Activated CD4-positive, alpha-beta T cell treated with anti-CD3 and anti-CD28 coated beads for 36 hours (primary cell): ENCODE measurements at regions not wholly inside any gene's neighbourhood (a gene's known extent, or its start where the extent isn't known, plus 50 kb on each side); places are given as distances from the start of the nearest gene placed in this dataset.

Experiments used
- ATAC-seq: fragments of 200-7000 bp; cut with Tn5 transposase; one replicate; pipeline ENCODE4 v1.10.0; 2021; ENCODE audit warnings: mild to moderate bottlenecking, moderate library complexity
- CTCF ChIA-PET: fragments of 350-600 bp; sonication (Branson Sonifier 250); formaldehyde crosslinking; loops from one replicate; lab custom pipeline; 2021; ENCODE audit warnings: antibody characterized with exemption; lab: Charles Lee
- POLR2A ChIA-PET: fragments of 350-600 bp; sonication (Branson Sonifier 250); formaldehyde crosslinking; loops from one replicate; lab custom pipeline; 2021; ENCODE audit warnings: antibody characterized with exemption, inconsistent platforms; lab: Charles Lee
- DNase-seq: peaks from one replicate; pipeline ENCODE4 v3.0.0-alpha.2; 2020
- H3K27ac Mint-ChIP-seq: one replicate; pipeline ENCODE4 v1.8.0; 2021; ENCODE audit warnings: mixed read lengths
- H3K27me3 Mint-ChIP-seq: one replicate; pipeline ENCODE4 v1.8.0; 2021; ENCODE audit warnings: mixed read lengths
- H3K36me3 Mint-ChIP-seq: one replicate; pipeline ENCODE4 v1.8.0; 2021; ENCODE audit warnings: low read depth, mixed read lengths
- H3K4me1 Mint-ChIP-seq: one replicate; pipeline ENCODE4 v1.8.0; 2021; ENCODE audit warnings: mixed read lengths
- H3K4me3 Mint-ChIP-seq: one replicate; pipeline ENCODE4 v1.8.0; 2021; ENCODE audit warnings: mild to moderate bottlenecking, moderate library complexity, mixed read lengths
- H3K9me3 Mint-ChIP-seq: one replicate; pipeline ENCODE4 v1.8.0; 2021; ENCODE audit warnings: low read depth, mixed read lengths
- intact Hi-C, 2 experiments: fragments of 100-400 bp; cut with DNase I in 1 of 2; cut with micrococcal nuclease in 1 of 2; formaldehyde crosslinking; loops; one replicate each; pipeline versions ENCODE4 v1.14.2 to v1.15.1; 2022 to 2024; cut with DNase I, micrococcal nuclease

- Mint-ChIP-seq H3K27me3 (peaks cover 23% of the 10 kb centered on the region), H3K9me3 (no peaks in the 10 kb centered on the region), H3K4me1 (no peaks in the 10 kb centered on the region), H3K27ac (no peak overlapping the region), H3K4me3 (no peak overlapping the region), H3K36me3 (no peaks in the 10 kb centered on the region)
- DNase-seq (no peak), ATAC-seq (no peak)
- CTCF ChIA-PET: interaction anchor here (1.1 to 2.2 kb wide), 4 partner anchors 8 to 822 kb away, joined by 3 to 8 read pairs (median 4); no protein-coding TSS in a partner anchor
- intact Hi-C loops: loop anchor here (1.0 to 10.0 kb wide), 5 partner anchors 83 to 821 kb away; no protein-coding TSS in a partner anchor
- POLR2A ChIA-PET: no interaction called here
Observed at GRCh38 chr9:126229501-126229900, 97.1 kb upstream of the MVB12B start.

GRCh38 chr9:126230692-126231091, 95.9 kb upstream of the MVB12B start:
- DNase-seq: no peak
- intact Hi-C loops: no loop called here
- no peaks in the 10 kb centered on the region for H3K9me3 Mint-ChIP-seq
- H3K4me1 Mint-ChIP-seq: no peaks in the 10 kb centered on the region
- no peak overlapping the region for H3K4me3 Mint-ChIP-seq
- H3K27me3 Mint-ChIP-seq: peaks cover 18% of the 10 kb centered on the region
- ChIA-PET POLR2A (no interaction called here), CTCF (interaction anchor here (1.3 kb wide), 1 partner anchor 670 kb away, joined by 3 read pairs; no protein-coding TSS in a partner anchor)
- ATAC-seq: no peak
- H3K36me3 Mint-ChIP-seq: no peaks in the 10 kb centered on the region
- no peak overlapping the region for H3K27ac Mint-ChIP-seq

- ChIA-PET POLR2A (no interaction called here), CTCF (interaction anchor here (0.7 to 1.0 kb wide), 3 partner anchors 166 to 825 kb away, joined by 3 read pairs; no protein-coding TSS in a partner anchor)
- H3K9me3 Mint-ChIP-seq: no peaks in the 10 kb centered on the region
- H3K27me3 Mint-ChIP-seq: peaks cover 8% of the 10 kb centered on the region
- intact Hi-C loops: no loop called here
- H3K27ac Mint-ChIP-seq: no peak overlapping the region
- no peak overlapping the region for H3K4me3 Mint-ChIP-seq
- no peaks in the 10 kb centered on the region for H3K36me3 Mint-ChIP-seq
- H3K4me1 Mint-ChIP-seq: no peaks in the 10 kb centered on the region
- no peak for DNase-seq
- no peak for ATAC-seq
Observed at GRCh38 chr9:126232461-126232860, 94.2 kb upstream of the MVB12B start.

GRCh38 chr9:126233175-126233574, 93.5 kb upstream of the MVB12B start:
- intact Hi-C loops: no loop called here
- H3K9me3 Mint-ChIP-seq: no peaks in the 10 kb centered on the region
- CTCF ChIA-PET: interaction anchor here (0.8 to 1.0 kb wide), 2 partner anchors 166 to 258 kb away, joined by 3 read pairs; no protein-coding TSS in a partner anchor
- no peak overlapping the region for H3K27ac Mint-ChIP-seq
- H3K4me3 Mint-ChIP-seq: no peak overlapping the region
- no peaks in the 10 kb centered on the region for H3K36me3 Mint-ChIP-seq
- H3K4me1 Mint-ChIP-seq: no peaks in the 10 kb centered on the region
- POLR2A ChIA-PET: no interaction called here
- no peak for DNase-seq
- no peak for ATAC-seq
- H3K27me3 Mint-ChIP-seq: peaks cover 9% of the 10 kb centered on the region

- no peak for ATAC-seq
- Mint-ChIP-seq H3K4me1 (no peaks in the 10 kb centered on the region), H3K36me3 (no peaks in the 10 kb centered on the region), H3K27ac (no peak overlapping the region), H3K9me3 (no peaks in the 10 kb centered on the region), H3K27me3 (peaks cover 7% of the 10 kb centered on the region), H3K4me3 (no peak overlapping the region)
- CTCF ChIA-PET: interaction anchor here (0.8 kb wide), 2 partner anchors 257 to 703 kb away, joined by 3 read pairs; no protein-coding TSS in a partner anchor
- POLR2A ChIA-PET: no interaction called here
- intact Hi-C loops: no loop called here
- DNase-seq: no peak
Observed at GRCh38 chr9:126233913-126234525, 92.6 kb upstream of the MVB12B start.

- H3K9me3 Mint-ChIP-seq: no peaks in the 10 kb centered on the region
- DNase-seq (no peak), ATAC-seq (no peak)
- no peak overlapping the region for H3K27ac Mint-ChIP-seq
- no peaks in the 10 kb centered on the region for H3K36me3 Mint-ChIP-seq
- no peak overlapping the region for H3K4me3 Mint-ChIP-seq
- no peaks in the 10 kb centered on the region for H3K4me1 Mint-ChIP-seq
- H3K27me3 Mint-ChIP-seq: peaks cover 7% of the 10 kb centered on the region
- intact Hi-C loops: no loop called here
- POLR2A ChIA-PET: no interaction called here
- CTCF ChIA-PET: interaction anchor here (0.8 kb wide), 1 partner anchor 703 kb away, joined by 3 read pairs; no protein-coding TSS in a partner anchor
Observed at GRCh38 chr9:126234681-126235335, 91.8 kb upstream of the MVB12B start.

GRCh38 chr9:126235336-126236243, 91.0 kb upstream of the MVB12B start:
- Mint-ChIP-seq H3K4me1 (no peaks in the 10 kb centered on the region), H3K4me3 (no peak overlapping the region), H3K9me3 (no peaks in the 10 kb centered on the region), H3K27ac (no peak overlapping the region), H3K36me3 (no peaks in the 10 kb centered on the region), H3K27me3 (peaks cover 7% of the 10 kb centered on the region)
- intact Hi-C loops: no loop called here
- ChIA-PET CTCF (no interaction called here), POLR2A (no interaction called here)
- no peak for ATAC-seq
- DNase-seq: no peak

GRCh38 chr9:126236273-126236672, 90.4 kb upstream of the MVB12B start:
- CTCF ChIA-PET: no interaction called here
- no peak overlapping the region for H3K4me3 Mint-ChIP-seq
- H3K27me3 Mint-ChIP-seq: peaks cover 7% of the 10 kb centered on the region
- H3K27ac Mint-ChIP-seq: no peak overlapping the region
- no peaks in the 10 kb centered on the region for H3K4me1 Mint-ChIP-seq
- no peak for DNase-seq
- H3K36me3 Mint-ChIP-seq: no peaks in the 10 kb centered on the region
- ATAC-seq: no peak
- H3K9me3 Mint-ChIP-seq: no peaks in the 10 kb centered on the region
- intact Hi-C loops: no loop called here
- POLR2A ChIA-PET: no interaction called here

- Mint-ChIP-seq H3K4me3 (no peak overlapping the region), H3K9me3 (peaks cover 5% of the 10 kb centered on the region), H3K4me1 (no peaks in the 10 kb centered on the region), H3K27me3 (peaks cover 7% of the 10 kb centered on the region), H3K36me3 (no peaks in the 10 kb centered on the region), H3K27ac (no peak overlapping the region)
- ChIA-PET POLR2A (no interaction called here), CTCF (no interaction called here)
- intact Hi-C loops: no loop called here
- no peak for ATAC-seq
- DNase-seq: no peak
Observed at GRCh38 chr9:126238415-126238814, 88.2 kb upstream of the MVB12B start.

- DNase-seq (no peak), ATAC-seq (no peak)
- intact Hi-C loops: no loop called here
- Mint-ChIP-seq H3K9me3 (peaks cover 5% of the 10 kb centered on the region), H3K4me3 (no peak overlapping the region), H3K4me1 (no peaks in the 10 kb centered on the region), H3K36me3 (no peaks in the 10 kb centered on the region), H3K27me3 (peaks cover 7% of the 10 kb centered on the region), H3K27ac (no peak overlapping the region)
- ChIA-PET CTCF (no interaction called here), POLR2A (no interaction called here)
Observed at GRCh38 chr9:126239515-126239914, 87.1 kb upstream of the MVB12B start.

GRCh38 chr9:126240835-126241234, 85.8 kb upstream of the MVB12B start:
- no peak overlapping the region for H3K27ac Mint-ChIP-seq
- H3K4me3 Mint-ChIP-seq: no peak overlapping the region
- H3K36me3 Mint-ChIP-seq: no peaks in the 10 kb centered on the region
- ATAC-seq (no peak), DNase-seq (no peak)
- peaks cover 6% of the 10 kb centered on the region for H3K9me3 Mint-ChIP-seq
- ChIA-PET CTCF (no interaction called here), POLR2A (no interaction called here)
- H3K27me3 Mint-ChIP-seq: peaks cover 12% of the 10 kb centered on the region
- no peaks in the 10 kb centered on the region for H3K4me1 Mint-ChIP-seq
- intact Hi-C loops: no loop called here
